Upper lobe of left lung (tissue), 6 donors: ENCODE measurements at regions not wholly inside any gene's neighbourhood (a gene's known extent, or its start where the extent isn't known, plus 50 kb on each side); places are given as distances from the start of the nearest gene placed in this dataset.

Experiments
- ATAC-seq, 2 donors: fragments of 200-7000 bp; cut with Tn5 transposase; one replicate each; pipeline ENCODE4 v1.9.1; 2022; ENCODE audit warnings: mild to moderate bottlenecking in 2 of 2, moderate library complexity in 2 of 2; ENCODE audit not compliant: low FRiP score in 2 of 2
- DNase-seq, 2 donors: peaks; one replicate each; pipeline ENCODE4 v3.0.0-alpha.2; 2019 to 2020
- H3K27ac ChIP-seq, 4 donors: fragments of 200-600 bp; sonication (generic); one replicate each; pipeline ENCODE4 v1.5.1; 2016 to 2019
- H3K27me3 ChIP-seq, 4 donors: fragments of 200-600 bp; sonication (generic); one replicate each; pipeline ENCODE4 v1.5.1; 2017 to 2019
- H3K36me3 ChIP-seq, 4 donors: fragments of 200-600 bp; sonication (generic); one replicate each; pipeline ENCODE4 v1.5.1; 2016 to 2019
- H3K4me1 ChIP-seq, 4 donors: fragments of 200-600 bp; sonication (generic); one replicate each; pipeline ENCODE4 v1.5.1; 2018 to 2019
- H3K4me3 ChIP-seq, 4 donors: fragments of 200-600 bp; sonication (generic); one replicate each; pipeline ENCODE4 v1.5.1; 2017 to 2019; ENCODE audit warnings: mild to moderate bottlenecking in 2 of 4, moderate library complexity in 1 of 4
- H3K9me3 ChIP-seq, 4 donors: fragments of 200-600 bp; sonication (generic); one replicate each; pipeline ENCODE4 v1.5.1; 2018 to 2019
- CTCF ChIP-seq, 6 experiments: fragments of 450-650 bp in 4 of 6; fragments of 200-600 bp in 2 of 6; sonication (generic) in 2 of 6; IDR thresholded peaks; one replicate each; pipeline ENCODE4 v1.5.1; 2016 to 2019; ENCODE audit warnings: antibody characterized with exemption in 6 of 6
- EP300 ChIP-seq, 4 donors: sonication (generic); formaldehyde crosslinking; IDR thresholded peaks; one replicate each; pipeline ENCODE4 v1.5.1; 2017; ENCODE audit warnings: antibody characterized with exemption in 4 of 4, control low read depth in 2 of 4
- POLR2A ChIP-seq, 4 donors: fragments of 450-650 bp; IDR thresholded peaks; one replicate each; pipeline ENCODE4 v1.5.1; 2016 to 2017; ENCODE audit warnings: antibody characterized with exemption in 4 of 4, mild to moderate bottlenecking in 2 of 4
- POLR2AphosphoS5 ChIP-seq, 2 donors: sonication (generic); formaldehyde crosslinking; IDR thresholded peaks; one replicate each; pipeline ENCODE4 v1.5.1; 2017; ENCODE audit warnings: antibody characterized with exemption in 2 of 2
- WGBS, 2 donors: methylation state at CpG; one replicate each; pipeline ENCODE4 v1.1.5; 2017 to 2018; 5-methylcytosine and 5-hydroxymethylcytosine counted together
- donor health status: DM: no; HTN: no; CAD: no; lungs with moderate emphysema.
- donor health status: DM: no; HTN: yes; CAD: no; lungs with severe emphysema.

- DNase-seq (no peak), ATAC-seq (no peak)
- no peaks in the 10 kb centered on the region for H3K36me3 ChIP-seq
- 47 to 58% methylated on average over 9 of the region's 9 CpGs for whole genome bisulfite sequencing, 2 donors
- H3K9me3 ChIP-seq, result no peaks in the 10 kb centered on the region
- no peaks in the 10 kb centered on the region for H3K27me3 ChIP-seq
- no peak overlapping the region for H3K27ac ChIP-seq
- no peak overlapping the region for H3K4me3 ChIP-seq
- H3K4me1 ChIP-seq, result no peaks in the 10 kb centered on the region
- TF ChIP-seq POLR2AphosphoS5 (IDR thresholded peaks at IDR 0.05) (no peak), POLR2A (IDR thresholded peaks at IDR 0.05) (no peak), EP300 (IDR thresholded peaks at IDR 0.05) (no peak), CTCF (IDR thresholded peaks at IDR 0.05) (no peak)
Observed at GRCh38 chr3:45311953-45312801, 76.2 kb upstream of the LARS2 start.

DNA sequence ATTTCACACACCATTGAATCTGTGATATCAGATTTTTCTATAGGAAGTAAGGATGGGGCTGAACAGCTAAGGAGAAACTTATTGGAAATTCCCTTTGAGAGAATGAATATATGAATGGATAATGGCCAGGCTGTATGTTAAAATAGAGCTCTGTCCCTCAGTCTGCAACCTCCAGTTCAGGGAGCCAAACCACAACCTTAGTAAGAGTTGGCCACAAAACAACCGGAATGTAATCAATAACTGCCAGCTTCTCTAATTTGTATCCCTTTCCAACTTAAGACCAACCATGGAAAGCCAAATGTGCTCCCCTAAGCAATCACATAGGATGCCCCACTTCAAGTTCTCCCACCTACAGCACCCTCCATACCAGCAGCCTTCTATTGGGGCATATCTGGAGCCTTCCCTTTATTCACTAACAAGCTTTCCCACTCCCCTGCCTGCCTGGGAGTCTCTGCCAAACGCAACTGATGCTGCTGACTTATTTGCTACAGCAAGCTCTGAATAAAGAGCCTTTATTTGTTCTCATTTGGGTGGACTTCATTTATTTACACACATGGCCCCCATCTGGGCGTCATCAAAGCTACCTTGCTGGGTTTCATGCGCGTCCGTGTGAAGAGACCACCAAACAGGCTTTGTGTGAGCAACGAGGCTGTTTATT, 75.4 kb upstream of the LARS2 start:
- no peak for TF ChIP-seq POLR2AphosphoS5 (IDR thresholded peaks at IDR 0.05)
- TF ChIP-seq POLR2A (IDR thresholded peaks at IDR 0.05), result no peak
- no peak for TF ChIP-seq EP300 (IDR thresholded peaks at IDR 0.05)
- no peak for TF ChIP-seq CTCF (IDR thresholded peaks at IDR 0.05)
- no peak for ATAC-seq
- 51 to 69% methylated on average over 7 of the region's 7 CpGs for WGBS, 2 donors
- no peaks in the 10 kb centered on the region for H3K27me3 ChIP-seq
- no peaks in the 10 kb centered on the region for H3K36me3 ChIP-seq
- no peaks in the 10 kb centered on the region for H3K9me3 ChIP-seq
- no peak for DNase-seq
- no peak overlapping the region for H3K27ac ChIP-seq
- H3K4me3 ChIP-seq, result no peak overlapping the region
- no peaks in the 10 kb centered on the region for H3K4me1 ChIP-seq

GRCh38 chr3:45313743-45314403, 74.5 kb upstream of the LARS2 start:
- ATAC-seq (no peak), DNase-seq (no peak)
- no peaks in the 10 kb centered on the region for H3K4me1 ChIP-seq
- no peaks in the 10 kb centered on the region for H3K9me3 ChIP-seq
- no peaks in the 10 kb centered on the region for H3K36me3 ChIP-seq
- TF ChIP-seq EP300 (IDR thresholded peaks at IDR 0.05), result no peak
- no peak for TF ChIP-seq CTCF (IDR thresholded peaks at IDR 0.05)
- TF ChIP-seq POLR2A (IDR thresholded peaks at IDR 0.05), result no peak
- no peak for TF ChIP-seq POLR2AphosphoS5 (IDR thresholded peaks at IDR 0.05)
- no peak overlapping the region for H3K4me3 ChIP-seq
- 56 to 74% methylated on average over 8 of the region's 8 CpGs for whole genome bisulfite sequencing, 2 donors
- H3K27ac ChIP-seq, result no peak overlapping the region
- H3K27me3 ChIP-seq, result no peaks in the 10 kb centered on the region

- TF ChIP-seq EP300 (IDR thresholded peaks at IDR 0.05) (no peak), POLR2AphosphoS5 (IDR thresholded peaks at IDR 0.05) (no peak), CTCF (IDR thresholded peaks at IDR 0.05) (no peak), POLR2A (IDR thresholded peaks at IDR 0.05) (no peak)
- no peak overlapping the region for H3K27ac ChIP-seq
- DNase-seq (no peak), ATAC-seq (no peak)
- no peaks in the 10 kb centered on the region for H3K4me1 ChIP-seq
- H3K36me3 ChIP-seq, result no peaks in the 10 kb centered on the region
- no peak overlapping the region for H3K4me3 ChIP-seq
- H3K9me3 ChIP-seq, result no peaks in the 10 kb centered on the region
- WGBS, 2 donors, result 70 to 77% methylated on average over 6 of the region's 6 CpGs
- no peaks in the 10 kb centered on the region for H3K27me3 ChIP-seq
Observed at GRCh38 chr3:45317710-45318109, 70.7 kb upstream of the LARS2 start.
